UCSD-AML1 (cell line): ENCODE measurements at regions not wholly inside any gene's neighbourhood (a gene's known extent, or its start where the extent isn't known, plus 50 kb on each side); places are given as distances from the start of the nearest gene placed in this dataset.

Experiments used
- DNase-seq: peaks from one replicate; lab custom pipeline; 2025; ENCODE audit not compliant: unreplicated experiment; lab: John Stamatoyannopoulos, UW

DNA sequence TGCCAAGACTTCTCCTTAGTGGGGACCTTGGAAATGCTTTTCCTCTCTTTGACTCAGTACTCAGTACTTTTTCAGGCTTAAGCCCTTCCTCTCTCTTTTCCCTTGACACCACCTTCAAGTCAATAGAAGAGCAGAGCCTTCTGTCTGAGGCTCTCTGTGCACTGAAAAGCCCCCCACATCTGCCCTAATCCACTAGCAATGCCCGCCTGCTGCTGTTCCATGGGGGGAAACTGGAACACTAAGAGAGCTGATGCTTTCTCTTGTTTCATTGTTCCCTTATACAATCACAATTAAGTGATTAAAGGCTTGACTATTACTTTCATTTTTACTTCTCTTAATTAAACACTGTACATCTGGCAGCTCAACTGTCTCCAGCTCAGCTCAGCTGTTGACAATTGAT, 254.5 kb downstream of the SLITRK6 start:
- DNase-seq, result no peak

- no peak for DNase-seq
Measured at GRCh38 chr13:85543144-85543543, 256.1 kb downstream of the SLITRK6 start.

DNA sequence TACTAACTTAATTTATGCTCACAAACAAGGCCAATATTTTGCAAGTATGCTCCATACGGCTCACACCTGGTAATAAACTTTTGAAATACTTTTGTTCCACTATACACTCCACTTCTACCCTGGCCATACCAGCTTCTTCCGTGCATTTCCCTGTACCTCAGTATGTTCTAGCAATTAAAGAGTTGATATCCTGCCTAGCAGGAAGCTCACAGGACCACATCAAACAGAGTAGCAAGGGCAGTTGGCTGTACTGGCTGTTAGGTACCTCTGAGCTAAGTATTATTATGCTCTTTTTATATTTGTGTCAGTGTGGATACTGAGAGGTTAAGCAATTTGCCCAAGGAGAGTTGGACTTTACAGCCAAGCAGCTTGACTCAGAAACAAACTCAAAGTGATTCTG, 257.7 kb downstream of the SLITRK6 start:
- DNase-seq, result no peak

DNA sequence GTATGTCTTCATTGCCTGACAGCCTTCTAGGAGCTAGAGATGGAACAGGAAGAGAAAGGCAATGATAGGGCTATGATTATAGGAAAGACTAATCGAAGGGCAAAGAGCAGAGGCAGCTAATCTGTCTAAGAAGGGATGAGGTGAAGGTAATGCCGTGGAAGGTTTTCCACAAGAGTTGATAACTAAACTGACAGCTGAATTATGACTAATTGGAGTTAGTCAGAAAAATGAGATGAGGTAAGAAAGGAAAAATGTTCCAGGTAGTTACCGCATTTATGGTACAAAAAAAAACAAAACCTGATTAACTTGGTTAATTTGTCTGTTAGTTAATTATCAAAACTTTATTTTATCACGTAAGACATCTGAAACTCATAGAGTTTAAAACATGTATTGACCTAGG, 260.3 kb downstream of the SLITRK6 start:
- no peak for DNase-seq

- no peak for DNase-seq
Measured at GRCh38 chr13:85537601-85538000, 261.6 kb downstream of the SLITRK6 start.

- DNase-seq, result no peak
Measured at GRCh38 chr13:85536706-85537105, 262.5 kb downstream of the SLITRK6 start.

- no peak for DNase-seq
Measured at GRCh38 chr13:85535316-85536084, 263.7 kb downstream of the SLITRK6 start.

GRCh38 chr13:85533911-85534310, 265.3 kb downstream of the SLITRK6 start:
- no peak for DNase-seq

DNA sequence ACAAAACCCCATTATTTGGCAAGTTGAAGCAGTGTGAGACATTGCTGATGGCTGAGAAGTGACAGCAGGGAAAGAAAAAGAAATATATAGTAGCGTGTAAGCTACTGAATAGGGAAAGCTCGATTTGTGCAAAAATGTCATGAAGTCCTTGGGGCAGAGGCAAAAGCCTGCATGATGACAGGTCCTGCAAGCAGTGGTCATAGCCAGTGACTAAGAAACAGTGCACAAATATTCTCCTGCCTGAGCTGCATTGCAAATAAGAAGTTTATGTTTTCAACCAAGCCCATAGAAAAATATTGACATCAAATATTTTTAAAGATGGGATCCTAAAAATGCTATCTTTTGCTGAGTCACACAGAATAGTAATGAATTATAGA, 270.0 kb downstream of the SLITRK6 start:
- DNase-seq, result no peak

GRCh38 chr13:85528491-85529217, 270.6 kb downstream of the SLITRK6 start:
- DNase-seq, result no peak

- no peak for DNase-seq
Measured at GRCh38 chr13:85527316-85527715, 271.9 kb downstream of the SLITRK6 start.

GRCh38 chr13:85525411-85525810, 273.8 kb downstream of the SLITRK6 start:
- no peak for DNase-seq

GRCh38 chr13:85521657-85522056, 277.6 kb downstream of the SLITRK6 start:
- DNase-seq, result no peak

DNA sequence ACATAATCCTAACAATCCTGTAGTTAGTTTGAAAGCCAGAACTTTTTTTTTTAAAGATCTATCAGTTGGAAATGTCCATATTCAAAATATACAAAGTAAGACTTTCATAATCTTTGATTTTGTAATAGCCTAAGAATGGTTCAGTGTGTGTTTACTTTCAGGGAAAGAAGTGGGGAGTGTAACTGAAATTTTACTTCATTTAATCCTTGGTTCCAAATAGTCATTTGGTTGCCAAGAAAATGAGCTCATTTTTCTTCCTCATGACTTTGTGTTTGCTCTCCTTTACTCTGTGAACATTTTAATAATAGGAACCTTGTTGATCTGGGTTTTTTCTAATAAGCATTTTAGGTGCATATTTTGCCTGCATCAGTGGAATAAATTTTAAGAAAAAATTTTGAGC, 278.8 kb downstream of the SLITRK6 start:
- DNase-seq, result no peak

DNA sequence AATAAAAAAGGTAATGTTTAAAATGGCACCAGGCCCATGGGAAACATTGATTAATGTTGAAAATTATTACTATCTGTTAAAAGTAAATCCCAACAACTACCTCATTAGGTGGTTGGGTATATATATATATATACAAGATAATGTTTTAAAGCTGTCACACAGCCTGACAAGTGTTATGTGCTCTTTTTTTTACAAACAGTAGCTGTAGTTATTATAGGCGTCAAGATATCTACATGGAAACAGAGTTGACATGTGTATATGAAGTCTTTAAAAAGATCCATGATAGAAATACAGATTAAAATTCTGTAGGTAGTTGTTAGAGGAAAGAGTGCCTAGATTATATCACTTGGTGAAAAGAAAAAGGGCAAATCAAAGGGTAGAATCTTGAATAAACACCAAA, 279.9 kb downstream of the SLITRK6 start:
- no peak for DNase-seq

GRCh38 chr13:85512421-85512820, 286.8 kb downstream of the SLITRK6 start:
- no peak for DNase-seq

GRCh38 chr13:85509512-85509911, 289.7 kb downstream of the SLITRK6 start:
- DNase-seq, result no peak

GRCh38 chr13:85508683-85509329, 290.4 kb downstream of the SLITRK6 start:
- no peak for DNase-seq

- DNase-seq, result no peak
Measured at GRCh38 chr13:85503797-85504196, 295.4 kb downstream of the SLITRK6 start.

GRCh38 chr13:85501616-85502015, 297.6 kb downstream of the SLITRK6 start:
- no peak for DNase-seq

DNA sequence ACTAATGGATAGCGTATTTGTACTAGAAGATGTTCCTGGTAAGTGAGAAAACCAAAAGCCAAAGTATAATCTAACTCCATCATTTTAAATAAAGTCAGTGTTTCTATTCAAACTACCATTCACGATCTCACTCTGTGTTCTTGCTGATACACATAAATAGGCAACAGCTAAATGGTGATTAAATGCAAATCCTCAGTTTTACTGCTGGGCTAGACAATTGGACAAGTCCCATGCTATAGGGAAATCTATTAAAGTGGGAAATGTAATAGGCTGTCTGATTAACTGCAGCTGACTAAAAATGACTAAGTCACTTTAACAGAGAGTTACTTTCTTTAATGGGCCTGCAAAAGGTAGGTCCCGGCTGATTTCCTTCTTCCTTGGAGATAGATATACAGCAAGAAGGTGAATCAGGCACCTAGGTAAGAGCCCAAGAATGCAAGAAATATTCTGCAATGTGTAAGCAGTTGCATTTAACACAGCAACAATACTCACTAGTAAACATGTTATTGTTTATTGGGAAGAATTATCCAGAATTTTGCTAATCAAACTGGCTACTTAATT, 298.4 kb downstream of the SLITRK6 start:
- DNase-seq, result no peak

DNA sequence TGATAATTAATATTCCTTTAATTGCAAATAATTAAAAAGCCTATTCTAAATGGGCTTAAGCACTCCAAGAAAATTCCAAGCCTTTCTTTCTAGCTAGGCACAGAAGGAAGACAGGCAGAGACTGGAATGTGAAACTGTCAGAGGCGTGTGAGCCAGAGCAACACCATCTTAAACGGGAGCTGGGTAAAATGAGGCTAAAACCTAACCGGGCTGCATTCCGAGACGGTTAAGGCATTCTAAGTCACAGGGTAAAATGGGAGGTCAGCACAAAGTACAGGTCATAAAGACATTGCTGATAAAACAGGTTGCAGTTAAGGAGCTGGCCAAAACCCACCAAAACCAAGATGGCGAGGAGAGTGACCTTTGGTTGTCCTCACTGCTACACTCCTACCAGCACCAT, 300.4 kb downstream of the SLITRK6 start:
- no peak for DNase-seq
